ENCODE measurements at regions not wholly inside any gene's neighbourhood (a gene's known extent, or its start where the extent isn't known, plus 50 kb on each side); places are given as distances from the start of the nearest gene placed in this dataset.

- H3K79me2 ChIP-seq (ENCODE audit: low read length): no peaks in the 10 kb centered on the region
- H2AFZ ChIP-seq (ENCODE audit: low read depth, low read length): no peak overlapping the region
- H3K36me3 ChIP-seq (replicated peaks; ENCODE audit: low read depth, low read length): no peaks in the 10 kb centered on the region
- TF ChIP-seq EZH2phosphoT487 (IDR thresholded peaks at IDR 0.05; ENCODE audit: low read depth): no peak
- TF ChIP-seq CTCF (IDR thresholded peaks at IDR 0.05; ENCODE audit: low read depth, low read length): no peak
- no peak overlapping the region for H3K4me2 ChIP-seq (ENCODE audit: low read length)
- H3K9me3 ChIP-seq (ENCODE audit: insufficient read depth, low read length): no peaks in the 10 kb centered on the region
- H4K20me1 ChIP-seq (ENCODE audit: insufficient read depth, low read length): no peaks in the 10 kb centered on the region
- H3K27me3 ChIP-seq (ENCODE audit: low read depth, low read length): no peaks in the 10 kb centered on the region
- peaks cover 6% of the 10 kb centered on the region for H3K4me1 ChIP-seq (ENCODE audit: low read length)
- no peak overlapping the region for H3K4me3 ChIP-seq (ENCODE audit: low read length)
- H3K9ac ChIP-seq (ENCODE audit: low read length): no peak overlapping the region
- no peak overlapping the region for H3K27ac ChIP-seq (ENCODE audit: low read length)
These were observed 303.3 kb upstream of the ESRRG start for GRCh38 chr1:217026531-217026930.

GRCh38 chr1:217025381-217025780, 302.2 kb upstream of the ESRRG start:
- peaks cover 6% of the 10 kb centered on the region for H3K4me1 ChIP-seq (ENCODE audit: low read length)
- H3K36me3 ChIP-seq (replicated peaks; ENCODE audit: low read depth, low read length): no peaks in the 10 kb centered on the region
- no peak overlapping the region for H3K4me3 ChIP-seq (ENCODE audit: low read length)
- TF ChIP-seq EZH2phosphoT487 (IDR thresholded peaks at IDR 0.05; ENCODE audit: low read depth) (no peak), CTCF (IDR thresholded peaks at IDR 0.05; ENCODE audit: low read depth, low read length) (no peak)
- no peak overlapping the region for H3K27ac ChIP-seq (ENCODE audit: low read length)
- no peak overlapping the region for H2AFZ ChIP-seq (ENCODE audit: low read depth, low read length)
- H3K79me2 ChIP-seq (ENCODE audit: low read length): no peaks in the 10 kb centered on the region
- no peaks in the 10 kb centered on the region for H3K27me3 ChIP-seq (ENCODE audit: low read depth, low read length)
- H3K9ac ChIP-seq (ENCODE audit: low read length): no peak overlapping the region
- no peaks in the 10 kb centered on the region for H4K20me1 ChIP-seq (ENCODE audit: insufficient read depth, low read length)
- no peak overlapping the region for H3K4me2 ChIP-seq (ENCODE audit: low read length)
- no peaks in the 10 kb centered on the region for H3K9me3 ChIP-seq (ENCODE audit: insufficient read depth, low read length)

GRCh38 chr1:217024911-217025310, 301.7 kb upstream of the ESRRG start:
- no peak overlapping the region for H3K4me3 ChIP-seq (ENCODE audit: low read length)
- H2AFZ ChIP-seq (ENCODE audit: low read depth, low read length): no peak overlapping the region
- no peak for TF ChIP-seq EZH2phosphoT487 (IDR thresholded peaks at IDR 0.05; ENCODE audit: low read depth)
- no peak for TF ChIP-seq CTCF (IDR thresholded peaks at IDR 0.05; ENCODE audit: low read depth, low read length)
- H3K27ac ChIP-seq (ENCODE audit: low read length): no peak overlapping the region
- no peaks in the 10 kb centered on the region for H3K36me3 ChIP-seq (replicated peaks; ENCODE audit: low read depth, low read length)
- H3K9ac ChIP-seq (ENCODE audit: low read length): no peak overlapping the region
- peaks cover 6% of the 10 kb centered on the region for H3K4me1 ChIP-seq (ENCODE audit: low read length)
- H3K9me3 ChIP-seq (ENCODE audit: insufficient read depth, low read length): no peaks in the 10 kb centered on the region
- H3K27me3 ChIP-seq (ENCODE audit: low read depth, low read length): no peaks in the 10 kb centered on the region
- H3K79me2 ChIP-seq (ENCODE audit: low read length): no peaks in the 10 kb centered on the region
- H3K4me2 ChIP-seq (ENCODE audit: low read length): no peak overlapping the region
- H4K20me1 ChIP-seq (ENCODE audit: insufficient read depth, low read length): no peaks in the 10 kb centered on the region

GRCh38 chr1:217021956-217022355, 298.7 kb upstream of the ESRRG start:
- H3K9ac ChIP-seq (ENCODE audit: low read length): no peak overlapping the region
- no peak overlapping the region for H3K4me3 ChIP-seq (ENCODE audit: low read length)
- H3K4me1 ChIP-seq (ENCODE audit: low read length): no peaks in the 10 kb centered on the region
- no peak overlapping the region for H3K27ac ChIP-seq (ENCODE audit: low read length)
- H4K20me1 ChIP-seq (ENCODE audit: insufficient read depth, low read length): no peaks in the 10 kb centered on the region
- no peak overlapping the region for H3K4me2 ChIP-seq (ENCODE audit: low read length)
- no peaks in the 10 kb centered on the region for H3K27me3 ChIP-seq (ENCODE audit: low read depth, low read length)
- no peaks in the 10 kb centered on the region for H3K79me2 ChIP-seq (ENCODE audit: low read length)
- no peak for TF ChIP-seq CTCF (IDR thresholded peaks at IDR 0.05; ENCODE audit: low read depth, low read length)
- no peak for TF ChIP-seq EZH2phosphoT487 (IDR thresholded peaks at IDR 0.05; ENCODE audit: low read depth)
- no peak overlapping the region for H2AFZ ChIP-seq (ENCODE audit: low read depth, low read length)
- H3K36me3 ChIP-seq (replicated peaks; ENCODE audit: low read depth, low read length): no peaks in the 10 kb centered on the region
- H3K9me3 ChIP-seq (ENCODE audit: insufficient read depth, low read length): no peaks in the 10 kb centered on the region

Data from OCI-LY3 (cell line).